GM04504 (cell line): ENCODE measurements at regions not wholly inside any gene's neighbourhood (a gene's known extent, or its start where the extent isn't known, plus 50 kb on each side); places are given as distances from the start of the nearest gene placed in this dataset.

Source experiments
- DNase-seq: peaks from one replicate; pipeline ENCODE4 v3.0.0-alpha.2; 2012; ENCODE audit warnings: low read depth

DNA sequence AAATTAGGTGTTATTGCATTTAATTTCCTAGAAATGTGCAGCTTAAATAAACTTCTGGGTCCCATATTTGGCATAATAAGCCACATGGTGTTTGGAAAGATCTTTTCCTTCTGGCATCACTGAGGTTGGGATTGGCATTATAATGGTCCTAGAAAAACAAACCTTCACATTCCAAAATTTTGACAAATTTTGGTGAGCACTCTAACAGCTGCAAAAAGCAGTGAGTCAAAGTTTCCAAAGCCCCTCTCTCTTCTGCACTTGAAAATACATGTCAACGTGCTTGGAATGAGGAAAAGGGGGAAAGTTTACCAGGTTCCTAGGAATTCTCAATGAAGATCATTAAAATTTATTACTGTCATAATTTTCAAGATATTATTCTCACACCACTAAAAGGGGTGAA is 77.8 kb upstream of the STK17B start:
- no peak for DNase-seq

DNA sequence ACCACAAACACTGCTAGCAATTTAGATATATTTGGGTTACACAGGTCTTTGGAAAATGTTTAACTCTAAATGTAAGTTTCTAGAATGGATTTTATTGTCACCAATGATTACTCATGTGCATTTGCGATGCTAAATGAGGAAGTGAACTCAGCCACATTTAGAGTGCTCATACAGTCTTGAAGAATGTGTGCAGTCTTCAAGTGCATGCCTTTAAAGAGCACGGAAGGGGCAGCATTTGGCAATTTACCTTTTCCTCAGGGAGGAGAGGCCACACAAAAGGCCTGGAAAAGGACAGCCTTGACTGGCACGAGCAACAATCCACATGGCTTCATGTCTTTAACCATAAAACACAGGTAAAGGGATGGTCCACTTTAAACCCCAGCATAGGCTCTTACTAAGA is 78.5 kb upstream of the STK17B start:
- no peak for DNase-seq

DNA sequence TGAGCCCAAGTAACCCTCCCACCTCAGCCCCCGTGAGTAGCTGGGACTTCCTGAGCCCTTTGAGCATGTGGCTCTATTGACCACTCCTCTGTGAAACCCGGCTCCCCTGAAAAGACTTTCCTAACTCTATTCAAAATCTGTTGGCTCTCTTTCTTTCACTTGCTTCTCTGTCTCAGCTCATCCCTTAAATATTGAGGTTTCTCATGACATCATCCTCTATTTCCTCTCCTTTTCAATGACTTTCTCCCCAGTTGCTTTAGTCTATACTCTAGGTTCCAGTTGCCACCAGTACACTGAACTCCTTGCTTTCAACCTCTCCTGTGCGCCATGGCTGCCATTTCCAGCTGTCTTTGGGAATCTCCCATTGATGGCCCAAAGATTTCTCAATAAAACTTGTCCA is 79.8 kb upstream of the STK17B start:
- no peak for DNase-seq

DNA sequence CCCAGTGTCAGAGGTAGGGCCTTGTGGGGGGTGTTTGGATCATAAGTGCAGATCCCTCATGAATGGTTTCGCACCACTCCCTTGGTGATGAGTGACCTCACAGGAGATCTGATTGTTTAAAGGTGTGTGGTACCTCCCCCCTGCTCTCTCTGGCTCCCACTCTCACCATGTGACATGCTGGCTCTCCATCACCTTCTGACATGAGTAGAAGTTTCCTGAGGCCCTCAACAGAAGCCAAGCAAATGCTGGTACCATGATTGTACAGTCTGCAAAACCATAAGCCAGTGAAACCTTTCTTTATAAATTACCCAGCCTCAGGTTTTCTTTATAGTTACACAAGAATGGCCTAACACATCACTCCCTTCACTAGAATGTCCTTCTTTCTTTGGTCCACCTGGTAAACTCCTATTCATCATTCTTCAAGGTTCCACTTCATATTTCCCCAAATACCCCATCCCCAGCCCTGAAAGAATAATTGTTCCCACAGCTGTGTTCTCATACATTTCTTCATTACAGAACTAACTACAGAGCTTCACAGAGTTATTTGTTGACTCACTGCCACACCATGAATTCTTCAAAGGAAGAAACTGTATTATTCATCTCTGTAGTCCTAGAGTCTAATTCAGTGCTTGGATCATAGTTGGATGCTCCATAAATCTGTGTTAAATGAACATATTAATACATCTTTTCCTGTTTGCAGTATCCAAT is 81.2 kb upstream of the STK17B start:
- no peak for DNase-seq

DNA sequence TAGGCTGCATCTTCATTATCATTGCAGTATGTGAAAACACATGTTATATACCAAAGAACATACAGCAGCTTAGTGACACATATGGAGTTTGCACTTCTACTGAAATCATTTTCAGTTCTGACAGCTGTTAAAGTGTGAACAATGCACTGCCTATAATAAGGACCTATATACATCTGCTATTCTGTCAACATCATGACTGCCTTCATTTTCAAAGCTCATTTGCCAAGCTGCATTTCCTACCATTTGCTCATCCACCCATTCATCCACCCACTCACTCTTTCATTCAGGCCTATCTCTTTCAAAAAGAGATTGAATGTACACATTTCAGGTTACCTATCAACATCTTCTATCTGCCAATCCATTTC is 81.7 kb upstream of the STK17B start:
- no peak for DNase-seq

DNA sequence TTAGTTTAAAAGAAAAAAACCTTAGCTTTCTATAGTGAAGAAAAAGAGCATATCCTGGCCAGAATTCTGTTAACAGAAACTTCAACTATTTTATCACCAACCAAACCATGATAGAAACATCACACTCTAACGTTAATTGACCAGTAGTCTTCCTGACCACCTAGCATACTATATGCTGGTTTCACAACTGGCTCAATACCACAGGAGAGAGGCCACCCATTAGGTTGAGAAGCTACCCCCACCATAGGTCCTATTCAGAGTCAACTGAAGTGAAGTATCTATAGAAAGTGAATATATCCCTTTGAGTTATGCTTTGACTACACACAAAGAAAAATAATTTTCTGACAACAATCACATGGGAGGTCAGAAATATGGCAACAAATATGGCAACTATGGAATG is 85.2 kb upstream of the STK17B start:
- no peak for DNase-seq

DNA sequence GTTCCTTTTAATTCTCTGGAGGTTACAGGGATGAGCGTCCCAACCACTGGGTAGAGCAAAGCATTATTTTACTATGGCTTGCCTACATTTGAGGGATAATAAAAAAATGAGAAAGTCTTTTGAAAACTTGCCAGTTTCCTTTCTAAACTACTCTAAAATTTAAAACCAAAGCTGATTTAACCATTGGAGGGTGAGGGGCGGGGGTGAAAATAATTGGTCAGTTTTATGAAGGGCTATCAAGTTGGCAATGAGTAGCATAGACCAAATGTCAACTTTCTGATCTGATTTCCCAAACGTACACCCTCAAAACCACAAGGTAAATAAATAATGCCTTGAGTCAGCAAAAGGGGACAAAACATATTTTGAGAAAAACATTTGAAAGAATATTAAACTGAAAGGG is 85.7 kb upstream of the STK17B start:
- no peak for DNase-seq

DNA sequence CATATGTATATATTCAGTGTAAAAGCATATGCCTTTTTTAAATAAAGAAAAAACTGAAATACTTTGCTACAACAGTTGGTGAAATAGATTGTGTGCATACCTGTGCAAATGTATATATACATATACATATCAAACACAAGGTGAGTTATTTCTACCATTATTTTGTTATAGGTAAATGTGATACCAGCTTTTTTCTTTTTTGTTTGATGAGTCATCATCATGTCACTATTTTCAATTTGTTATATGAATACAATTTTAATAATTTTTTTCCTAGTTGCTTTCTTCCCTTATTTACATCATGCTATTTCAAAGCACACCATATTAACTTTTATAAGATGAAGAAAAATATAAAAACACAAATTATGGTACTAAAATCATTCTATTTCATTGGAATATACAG is 87.0 kb upstream of the STK17B start:
- no peak for DNase-seq

DNA sequence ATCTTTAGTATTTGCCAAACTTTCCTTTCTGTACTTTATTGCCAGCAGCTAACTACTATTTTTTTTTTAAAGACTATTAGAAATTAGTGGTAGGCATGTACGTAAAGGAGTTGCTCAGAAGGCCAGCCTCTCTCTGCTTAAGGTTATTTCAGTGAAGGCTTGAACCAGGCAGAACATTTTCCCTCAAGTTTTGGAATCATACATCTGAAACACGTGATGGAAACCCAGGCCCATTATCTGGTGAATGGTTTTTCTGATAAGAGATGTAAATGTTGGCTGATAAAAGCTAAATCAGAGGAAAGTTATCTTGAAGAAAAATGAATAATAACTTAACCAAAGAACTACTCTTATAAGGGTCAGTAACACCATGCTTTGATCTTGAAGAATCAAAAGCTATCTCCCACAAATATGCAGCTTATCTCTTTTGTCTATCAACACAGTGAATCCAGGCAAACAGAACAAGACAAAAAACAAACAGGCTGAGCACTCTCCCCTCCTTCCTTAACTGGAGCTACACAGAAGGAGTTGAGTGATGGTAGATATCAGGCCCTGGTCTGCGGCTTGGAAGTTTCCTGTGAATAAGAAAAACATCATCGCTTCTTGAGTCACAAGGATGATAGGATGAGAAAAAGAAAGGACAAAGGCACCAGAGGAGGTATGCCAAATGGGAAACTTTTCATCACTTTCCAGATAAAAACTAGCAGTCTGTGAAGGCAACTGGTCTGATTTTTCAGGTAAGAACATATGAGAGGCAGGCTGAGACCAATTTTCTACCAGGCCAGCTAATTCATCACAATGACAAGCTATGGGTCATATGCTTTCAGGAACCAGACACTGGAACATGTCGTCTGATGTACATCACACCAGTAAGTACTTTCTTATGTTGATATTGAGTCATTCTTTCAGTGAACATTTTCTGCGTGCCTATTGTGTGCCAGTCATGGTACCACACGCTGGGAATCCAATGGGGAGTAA is 88.4 kb upstream of the STK17B start:
- no peak for DNase-seq

DNA sequence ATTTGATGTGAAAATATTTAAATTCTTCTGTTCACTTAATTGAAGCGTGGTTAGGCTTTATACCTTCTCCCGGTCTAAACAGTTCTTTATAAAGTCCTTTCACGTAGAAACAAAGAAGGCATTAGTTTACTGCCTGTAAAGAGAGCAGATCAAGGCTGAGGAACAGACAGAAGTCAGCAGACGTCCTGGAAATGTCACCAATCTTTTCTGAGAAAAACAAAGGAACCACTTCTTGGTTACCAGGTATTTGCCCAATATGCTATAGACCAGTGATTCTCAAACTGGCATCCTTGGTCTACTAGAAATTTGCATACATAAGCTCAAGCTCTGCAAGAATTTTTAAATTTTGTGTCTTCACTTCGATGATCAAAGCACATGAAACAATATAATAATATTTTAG is 89.2 kb upstream of the STK17B start:
- DNase-seq = no peak

DNA sequence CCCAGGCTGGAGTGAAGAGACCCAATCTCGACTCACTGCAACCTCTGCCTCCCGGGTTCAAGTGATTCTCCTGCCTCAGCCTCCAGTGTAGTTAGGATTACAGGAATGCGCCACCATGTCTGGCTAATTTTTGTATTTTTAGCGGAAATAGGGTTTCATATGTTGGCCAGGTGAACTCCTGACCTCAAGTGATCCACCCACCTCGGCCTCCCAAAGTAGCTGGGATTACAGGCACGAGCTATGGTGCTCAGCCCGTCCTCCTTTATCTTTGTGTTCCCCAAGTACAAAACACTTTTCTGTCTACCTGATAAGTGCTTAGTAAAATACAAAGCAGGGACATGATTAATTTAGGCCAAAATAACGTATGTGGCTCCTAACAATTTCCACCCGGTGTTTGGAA is 91.2 kb upstream of the STK17B start:
- no peak for DNase-seq

DNA sequence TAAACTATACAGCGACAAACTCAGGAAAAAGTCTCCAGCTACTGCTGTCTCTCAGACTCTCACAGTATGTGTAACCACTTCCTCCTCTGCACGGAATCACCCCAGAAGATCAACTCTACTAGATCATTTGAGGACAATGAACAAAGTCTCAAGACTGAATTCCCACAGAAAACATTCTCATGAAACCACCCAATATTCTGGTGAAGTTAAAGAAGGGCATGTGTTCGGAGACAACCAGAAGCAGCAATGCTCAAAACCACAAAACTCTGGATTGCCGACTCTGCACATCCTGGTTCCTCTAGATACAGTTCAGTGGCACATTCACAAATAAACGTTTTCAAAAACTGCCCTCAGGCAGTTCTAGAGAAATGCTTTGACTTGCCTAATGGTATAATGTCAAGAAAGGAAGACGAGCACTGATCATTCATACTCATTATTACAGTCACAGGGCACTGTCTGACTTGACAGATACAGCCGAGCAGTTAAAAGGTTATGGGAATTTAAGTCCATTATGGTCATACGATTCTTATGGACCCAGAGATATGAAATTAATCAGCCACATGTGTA is 91.9 kb upstream of the STK17B start:
- DNase-seq = no peak

DNA sequence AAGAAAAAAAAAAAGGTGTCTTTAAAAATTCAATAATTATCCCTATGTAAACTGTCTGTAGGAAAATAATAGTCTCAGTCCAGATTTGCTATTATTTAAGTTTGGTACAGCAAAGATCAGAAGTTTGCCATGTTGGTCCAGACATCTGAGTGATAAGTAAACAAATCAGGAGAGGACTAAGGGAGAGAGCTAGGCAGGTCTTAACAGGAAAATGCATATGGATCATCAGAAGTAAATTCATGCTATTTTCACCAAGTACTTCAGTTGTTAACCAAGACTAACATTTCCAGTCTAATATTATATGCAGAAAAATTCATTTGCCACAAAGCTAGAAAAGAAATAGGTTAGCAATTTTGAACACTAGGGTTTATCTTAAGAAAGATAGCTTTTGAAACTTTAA is 95.0 kb upstream of the STK17B start:
- no peak for DNase-seq

DNA sequence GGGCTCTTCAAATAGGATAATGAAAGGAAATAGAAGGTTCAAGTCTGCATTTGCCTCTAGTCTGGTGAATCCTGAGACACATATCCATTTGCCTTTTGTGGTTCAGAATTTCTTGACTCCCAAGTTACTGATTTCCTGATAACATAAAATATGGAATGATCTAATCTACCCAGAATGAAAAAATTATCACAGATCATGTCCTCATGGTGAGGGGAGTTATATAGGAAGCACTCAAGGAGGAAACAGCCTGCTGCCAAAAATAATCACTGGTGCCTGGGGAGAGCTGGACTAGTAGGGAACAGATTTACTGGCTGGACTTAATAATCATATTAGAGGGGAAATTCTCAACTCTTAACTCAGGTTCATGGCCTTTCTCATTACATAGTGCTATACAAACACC is 95.5 kb upstream of the STK17B start:
- DNase-seq = no peak

DNA sequence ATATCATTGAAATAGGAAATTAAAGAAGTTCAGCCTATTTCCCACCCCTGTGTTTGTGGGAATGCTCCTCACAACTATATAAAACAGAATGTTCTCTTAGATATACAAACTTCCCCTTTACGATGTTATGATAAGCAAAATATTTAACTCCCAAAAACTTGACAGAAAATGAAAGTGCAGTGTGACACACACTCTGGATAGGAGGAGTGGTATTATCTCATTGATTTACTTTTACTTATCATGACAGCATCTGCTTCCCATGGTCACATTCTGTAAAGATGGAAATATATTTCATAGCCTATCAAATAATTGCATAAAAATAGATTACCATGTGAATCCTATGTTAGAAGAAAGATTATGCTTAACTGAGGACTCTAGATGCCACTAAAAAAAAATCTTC is 96.6 kb upstream of the STK17B start:
- DNase-seq = no peak

DNA sequence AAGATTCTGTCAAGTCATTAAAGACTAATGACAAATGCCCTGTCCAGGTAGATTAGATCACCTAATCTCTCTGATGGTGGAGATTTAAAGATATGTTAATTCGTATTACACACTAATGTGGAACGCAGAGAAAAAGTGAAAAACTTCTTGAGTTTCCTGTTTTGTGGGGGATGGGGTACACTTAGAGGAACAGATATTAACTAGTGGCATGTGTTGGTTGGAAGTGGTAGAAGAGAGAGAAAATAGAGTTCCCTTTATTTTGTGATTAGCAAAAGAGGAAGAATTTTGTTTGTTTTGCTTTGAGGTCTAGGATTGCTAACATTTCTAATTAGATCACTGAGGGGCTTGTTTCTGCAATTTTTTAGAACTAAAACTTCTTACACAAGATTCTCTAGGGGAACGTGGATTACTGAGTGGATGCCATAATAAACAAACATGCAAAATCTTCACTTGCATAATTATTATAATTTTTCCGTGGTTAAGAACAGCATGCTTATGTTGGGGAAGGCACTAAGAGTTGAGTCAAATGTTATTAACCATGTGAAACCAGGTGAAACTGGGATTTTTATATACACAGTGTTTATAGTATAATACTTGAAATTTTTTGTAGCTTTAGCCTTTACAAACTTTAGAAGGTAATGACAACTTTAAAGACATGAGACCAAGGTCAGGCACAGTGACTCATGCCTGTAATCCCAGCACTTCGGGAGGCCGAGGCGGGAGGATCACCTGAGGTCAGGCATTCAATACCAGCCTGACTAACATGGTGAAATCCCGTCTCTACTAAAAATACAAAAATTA is 97.4 kb upstream of the STK17B start:
- DNase-seq = no peak

DNA sequence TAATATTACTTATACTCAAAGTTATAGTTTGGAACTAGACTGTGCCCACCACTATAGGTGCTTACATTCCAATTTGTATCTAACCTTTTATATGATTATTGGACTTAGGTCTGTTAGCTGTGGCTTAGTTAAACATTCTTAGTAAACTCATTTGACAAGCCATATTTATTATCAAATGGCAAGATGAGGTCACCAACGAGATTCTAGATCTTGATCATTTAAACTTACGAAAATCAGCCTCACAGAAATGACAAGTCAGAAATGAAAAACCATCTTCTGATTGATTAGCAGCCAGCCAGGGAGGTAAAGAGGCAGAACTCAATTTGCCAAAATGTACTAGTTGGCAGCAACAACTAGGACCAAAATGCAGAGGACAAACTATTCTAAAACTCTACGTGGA is 100.4 kb upstream of the STK17B start:
- no peak for DNase-seq

DNA sequence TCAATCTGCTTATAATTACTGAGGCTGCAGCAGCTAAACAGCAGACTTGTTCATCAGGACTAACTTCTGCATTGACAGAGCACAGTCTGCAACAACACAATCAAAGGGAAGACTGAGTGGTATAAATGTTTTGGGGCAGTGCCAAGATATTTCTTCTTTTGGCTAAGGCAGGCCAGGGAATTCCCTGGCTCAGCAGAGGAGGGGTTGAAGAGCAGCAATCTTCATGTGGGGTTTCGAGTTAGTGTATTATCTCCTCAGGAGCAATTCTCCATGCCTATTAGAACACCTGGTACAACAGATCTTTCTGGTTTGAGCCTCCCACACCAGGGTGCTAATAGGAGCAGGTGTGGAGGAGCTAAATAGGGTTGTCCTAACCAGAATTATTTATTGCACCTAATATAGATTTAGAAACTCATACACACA is 103.0 kb upstream of the STK17B start:
- no peak for DNase-seq

DNA sequence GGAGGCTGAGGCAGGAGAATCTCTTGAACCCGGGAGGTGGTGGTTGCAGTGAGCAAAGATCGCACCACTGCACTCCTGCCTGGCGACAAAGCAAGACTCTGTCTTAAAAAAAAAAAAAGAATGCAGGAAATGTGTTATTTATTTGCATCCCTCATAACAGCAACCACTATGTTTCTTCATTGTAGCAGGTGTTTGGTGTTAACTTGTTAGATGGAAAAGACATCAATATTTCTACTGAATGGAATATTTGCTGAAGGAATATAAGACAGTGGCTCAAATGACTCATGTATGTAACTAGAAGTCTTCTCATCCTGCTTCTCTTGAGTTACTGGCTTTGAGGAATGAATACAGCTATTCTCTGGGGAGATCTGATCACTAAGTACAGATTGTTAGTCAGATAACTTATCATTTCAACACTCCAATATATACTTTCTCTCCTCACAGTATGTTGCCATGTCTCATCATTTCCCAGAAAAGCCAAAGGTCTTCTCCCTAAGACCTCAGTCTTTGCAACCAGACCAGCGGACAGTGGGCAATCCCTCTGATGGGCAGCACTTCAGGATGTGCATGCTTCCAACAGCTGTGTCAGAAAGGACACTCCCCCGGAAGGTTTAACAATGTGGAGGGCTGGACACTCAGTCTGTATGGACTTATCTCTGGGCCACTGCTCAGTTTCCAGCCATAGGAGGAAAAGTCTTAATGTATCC is 104.4 kb upstream of the STK17B start:
- no peak for DNase-seq

DNA sequence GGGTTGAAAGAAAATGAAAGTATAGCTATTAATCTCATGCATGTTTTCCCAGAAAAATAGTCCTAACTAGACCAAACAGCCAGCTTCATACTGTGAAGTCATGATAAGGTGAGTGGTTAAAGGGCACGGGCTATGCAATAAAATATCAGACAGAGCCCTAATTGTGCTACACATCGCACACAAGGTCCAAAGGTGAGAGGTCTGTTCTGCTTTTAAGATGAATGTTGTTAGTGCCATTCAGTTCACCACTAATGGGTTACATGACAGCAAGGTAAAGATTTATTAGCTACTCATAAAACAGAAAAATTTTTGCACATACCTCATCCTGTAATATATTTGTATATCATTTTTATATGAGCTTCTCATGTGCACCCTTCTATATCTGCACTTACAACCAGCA is 105.0 kb upstream of the STK17B start:
- DNase-seq = no peak

DNA sequence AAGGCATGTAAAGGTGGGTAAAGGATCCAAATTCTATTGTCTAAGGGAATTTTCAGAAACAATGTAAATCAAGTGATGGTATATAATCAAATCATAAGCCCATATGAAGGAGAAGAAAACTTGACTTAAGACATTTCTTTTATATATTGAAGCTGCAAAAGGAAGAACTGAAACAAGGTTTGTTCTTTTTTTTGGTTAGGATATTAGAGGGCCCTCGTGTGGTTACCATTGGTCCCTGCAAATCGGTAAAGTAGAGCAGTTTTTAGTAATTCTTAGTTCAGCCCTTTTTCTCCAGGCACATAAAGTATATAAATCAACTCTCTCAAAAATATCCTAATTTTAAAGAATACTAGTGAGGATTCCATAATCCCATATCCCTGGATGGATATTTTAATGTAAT is 105.6 kb upstream of the STK17B start:
- DNase-seq = no peak

DNA sequence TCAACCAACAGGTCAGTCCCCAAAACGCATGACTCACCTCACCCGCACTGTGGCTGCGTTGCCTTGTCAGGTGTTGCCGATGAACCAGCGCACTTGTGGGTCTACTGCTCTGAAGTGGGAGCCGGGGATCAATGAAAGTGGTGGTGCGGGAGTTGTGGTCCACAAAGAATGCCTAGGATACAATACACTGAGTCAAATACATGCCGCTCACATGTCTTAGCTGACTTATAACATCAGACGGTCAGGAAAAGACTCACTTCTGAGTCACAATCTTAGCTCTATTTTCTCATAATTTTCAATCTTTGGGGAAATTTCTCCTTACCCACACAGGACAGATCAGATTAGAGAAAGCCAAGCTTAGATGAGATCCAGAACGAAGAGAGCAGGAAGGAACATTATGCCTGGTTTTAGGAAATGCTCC is 107.1 kb upstream of the STK17B start:
- DNase-seq = no peak
